Activated naive CD8-positive, alpha-beta T cell treated with anti-CD3 and anti-CD28 coated beads for 36 hours (primary cell): ENCODE measurements at regions not wholly inside any gene's neighbourhood (a gene's known extent, or its start where the extent isn't known, plus 50 kb on each side); places are given as distances from the start of the nearest gene placed in this dataset.
"Not testable (repeated sequence)": the region's sequence is repeated elsewhere in the genome, so short reads cannot be mapped to it uniquely, and the experiment has no call there.

Experiments used
- DNase-seq: peaks from one replicate; pipeline ENCODE4 v3.0.0; 2021
- H3K27ac Mint-ChIP-seq: one replicate; pipeline ENCODE4 v1.8.0; 2022; ENCODE audit warnings: mild to moderate bottlenecking, moderate library complexity, mixed read lengths
- H3K27me3 Mint-ChIP-seq: one replicate; pipeline ENCODE4 v1.8.0; 2022; ENCODE audit warnings: mild to moderate bottlenecking, mixed read lengths
- H3K36me3 Mint-ChIP-seq: one replicate; pipeline ENCODE4 v1.8.0; 2021; ENCODE audit warnings: mild to moderate bottlenecking, mixed read lengths
- H3K4me1 Mint-ChIP-seq: one replicate; pipeline ENCODE4 v1.8.0; 2021; ENCODE audit warnings: mixed read lengths
- H3K4me3 Mint-ChIP-seq: one replicate; pipeline ENCODE4 v1.8.0; 2022; ENCODE audit warnings: mild to moderate bottlenecking, moderate library complexity, mixed read lengths
- H3K9me3 Mint-ChIP-seq: one replicate; pipeline ENCODE4 v1.8.0; 2022; ENCODE audit warnings: mixed read lengths

DNA sequence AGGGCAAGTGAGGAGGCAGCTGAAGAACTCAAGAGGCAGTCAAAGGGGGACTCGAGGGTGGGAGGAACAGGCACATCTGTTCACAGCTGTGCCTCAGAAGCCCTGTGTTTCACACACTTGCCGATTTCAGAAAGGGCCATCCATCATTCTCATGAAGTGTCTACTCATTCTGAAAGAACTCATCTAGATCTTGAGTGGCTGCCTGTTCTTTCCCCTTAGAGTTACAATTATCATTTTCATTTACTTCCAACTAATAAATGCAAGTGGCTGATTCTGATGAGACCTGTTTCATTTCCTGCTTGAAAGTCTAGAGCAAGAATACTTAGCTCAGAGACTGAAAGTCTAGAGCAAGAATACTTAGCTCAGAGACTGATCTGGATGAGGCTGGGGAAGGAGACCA lies 1145.1 kb downstream of the UQCRFS1 start:
- no peaks in the 10 kb centered on the region for H3K4me1 Mint-ChIP-seq
- DNase-seq = no peak
- no peak overlapping the region for H3K4me3 Mint-ChIP-seq
- H3K36me3 Mint-ChIP-seq = no peaks in the 10 kb centered on the region
- H3K27me3 Mint-ChIP-seq = no peaks in the 10 kb centered on the region
- no peaks in the 10 kb centered on the region for H3K9me3 Mint-ChIP-seq
- no peak overlapping the region for H3K27ac Mint-ChIP-seq

GRCh38 chr19:28066988-28067387 lies 1146.0 kb downstream of the UQCRFS1 start:
- Mint-ChIP-seq H3K4me3 (no peak overlapping the region), H3K27ac (no peak overlapping the region), H3K9me3 (no peaks in the 10 kb centered on the region), H3K36me3 (no peaks in the 10 kb centered on the region), H3K27me3 (no peaks in the 10 kb centered on the region), H3K4me1 (no peaks in the 10 kb centered on the region)
- DNase-seq = no peak

GRCh38 chr19:28066161-28066560 lies 1146.8 kb downstream of the UQCRFS1 start:
- Mint-ChIP-seq H3K27ac (no peak overlapping the region), H3K36me3 (no peaks in the 10 kb centered on the region), H3K4me1 (no peaks in the 10 kb centered on the region), H3K4me3 (no peak overlapping the region), H3K9me3 (no peaks in the 10 kb centered on the region), H3K27me3 (no peaks in the 10 kb centered on the region)
- no peak for DNase-seq

GRCh38 chr19:28065026-28065425 lies 1147.9 kb downstream of the UQCRFS1 start:
- H3K4me1 Mint-ChIP-seq = no peaks in the 10 kb centered on the region
- no peaks in the 10 kb centered on the region for H3K27me3 Mint-ChIP-seq
- no peaks in the 10 kb centered on the region for H3K9me3 Mint-ChIP-seq
- H3K27ac Mint-ChIP-seq = no peak overlapping the region
- DNase-seq = no peak
- no peak overlapping the region for H3K4me3 Mint-ChIP-seq
- no peaks in the 10 kb centered on the region for H3K36me3 Mint-ChIP-seq

DNA sequence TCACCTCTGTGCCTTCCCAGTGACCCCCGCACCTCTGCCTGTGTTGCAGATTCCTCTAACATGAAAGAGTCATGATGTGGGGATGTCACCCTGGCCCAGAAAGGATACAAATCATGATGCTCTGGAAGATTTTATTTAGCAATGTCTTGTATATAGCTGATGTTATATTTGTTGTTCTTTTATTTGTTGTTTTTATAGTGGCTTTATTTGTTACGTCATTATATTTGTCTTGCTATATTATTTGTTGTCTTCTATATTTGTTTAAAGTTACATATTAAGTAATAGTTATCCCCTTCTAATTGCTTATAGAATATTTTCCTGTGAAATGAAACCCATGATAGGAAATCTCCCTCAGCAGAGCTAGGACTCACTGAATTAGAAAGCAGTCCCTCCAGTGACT lies 1149.2 kb downstream of the UQCRFS1 start:
- no peak overlapping the region for H3K27ac Mint-ChIP-seq
- H3K4me1 Mint-ChIP-seq = no peaks in the 10 kb centered on the region
- no peaks in the 10 kb centered on the region for H3K36me3 Mint-ChIP-seq

GRCh38 chr19:28061111-28061510 lies 1151.8 kb downstream of the UQCRFS1 start:
- no peaks in the 10 kb centered on the region for H3K27me3 Mint-ChIP-seq
- DNase-seq = no peak
- H3K27ac Mint-ChIP-seq = no peak overlapping the region
- H3K4me3 Mint-ChIP-seq = no peak overlapping the region
- H3K4me1 Mint-ChIP-seq = no peaks in the 10 kb centered on the region
- H3K36me3 Mint-ChIP-seq = no peaks in the 10 kb centered on the region
- peaks cover 5% of the 10 kb centered on the region for H3K9me3 Mint-ChIP-seq

More for the DNA sequence above, 1149.2 kb downstream of the UQCRFS1 start:
- no peaks in the 10 kb centered on the region for H3K27me3 Mint-ChIP-seq
- H3K4me3 Mint-ChIP-seq = no peak overlapping the region
- DNase-seq = no peak
- H3K9me3 Mint-ChIP-seq = no peaks in the 10 kb centered on the region

GRCh38 chr19:28057026-28057425 lies 1155.9 kb downstream of the UQCRFS1 start:
- peaks cover 13% of the 10 kb centered on the region for H3K9me3 Mint-ChIP-seq
- not testable (repeated sequence) for DNase-seq, H3K36me3 Mint-ChIP-seq, H3K27ac Mint-ChIP-seq, H3K4me3 Mint-ChIP-seq, H3K27me3 Mint-ChIP-seq, H3K4me1 Mint-ChIP-seq

DNA sequence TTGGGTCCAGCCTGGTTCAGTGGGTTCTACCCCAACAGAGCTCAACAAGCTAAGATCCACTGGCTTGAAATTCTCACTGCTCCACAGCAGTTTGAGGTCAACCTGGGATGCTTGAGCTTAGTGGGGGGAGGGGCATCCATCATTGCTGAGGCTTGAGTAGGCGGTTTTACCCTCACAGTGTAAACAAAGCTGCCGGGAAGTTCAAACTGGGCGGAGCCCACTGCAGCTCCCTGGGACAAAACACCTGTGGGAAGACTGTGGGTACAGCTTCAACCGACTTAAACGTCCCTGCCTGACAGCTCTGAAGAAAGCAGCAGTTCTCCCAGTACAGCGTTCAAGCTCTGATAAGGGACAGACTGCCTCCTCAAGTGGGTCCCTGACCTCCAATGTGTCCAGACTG lies 1161.9 kb downstream of the UQCRFS1 start:
- H3K27me3 Mint-ChIP-seq = no peaks in the 10 kb centered on the region
- H3K27ac Mint-ChIP-seq = no peak overlapping the region
- H3K4me3 Mint-ChIP-seq = no peak overlapping the region
- H3K4me1 Mint-ChIP-seq = no peaks in the 10 kb centered on the region
- no peak for DNase-seq
- H3K9me3 Mint-ChIP-seq = peaks cover 10% of the 10 kb centered on the region
- no peaks in the 10 kb centered on the region for H3K36me3 Mint-ChIP-seq

DNA sequence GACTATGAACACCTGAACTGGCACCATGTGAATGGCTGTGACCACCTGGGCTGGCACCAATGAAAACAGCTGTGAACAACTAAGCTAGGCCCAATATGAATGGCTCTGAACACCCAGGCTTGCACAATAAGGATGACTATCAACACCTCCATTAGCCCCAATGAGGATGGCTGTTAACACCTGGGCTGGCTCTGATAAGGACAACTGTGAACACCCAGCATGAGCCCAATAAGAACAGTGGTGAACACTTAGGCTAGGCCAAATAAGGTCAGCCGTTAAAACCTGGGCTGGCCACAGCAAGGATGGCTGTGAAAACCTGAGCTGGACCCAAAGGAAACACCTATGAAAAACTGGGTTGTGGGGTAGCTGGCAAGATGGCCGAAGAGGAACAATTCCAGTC lies 1163.1 kb downstream of the UQCRFS1 start:
- no peak for DNase-seq
- no peaks in the 10 kb centered on the region for H3K27me3 Mint-ChIP-seq
- no peak overlapping the region for H3K4me3 Mint-ChIP-seq
- peaks cover 10% of the 10 kb centered on the region for H3K9me3 Mint-ChIP-seq
- H3K4me1 Mint-ChIP-seq = no peaks in the 10 kb centered on the region
- H3K36me3 Mint-ChIP-seq = no peaks in the 10 kb centered on the region
- no peak overlapping the region for H3K27ac Mint-ChIP-seq

- H3K9me3 Mint-ChIP-seq = peaks cover under 1% of the 10 kb centered on the region
- H3K27me3 Mint-ChIP-seq = no peaks in the 10 kb centered on the region
- H3K4me3 Mint-ChIP-seq = no peak overlapping the region
- H3K4me1 Mint-ChIP-seq = no peaks in the 10 kb centered on the region
- no peak overlapping the region for H3K27ac Mint-ChIP-seq
- no peak for DNase-seq
- H3K36me3 Mint-ChIP-seq = no peaks in the 10 kb centered on the region
Measured at GRCh38 chr19:28046932-28047331, 1166.0 kb downstream of the UQCRFS1 start.

GRCh38 chr19:28045621-28046020 lies 1167.3 kb downstream of the UQCRFS1 start:
- Mint-ChIP-seq H3K4me3 (no peak overlapping the region), H3K36me3 (no peaks in the 10 kb centered on the region), H3K27ac (no peak overlapping the region), H3K9me3 (no peaks in the 10 kb centered on the region), H3K4me1 (no peaks in the 10 kb centered on the region), H3K27me3 (no peaks in the 10 kb centered on the region)
- DNase-seq = no peak

DNA sequence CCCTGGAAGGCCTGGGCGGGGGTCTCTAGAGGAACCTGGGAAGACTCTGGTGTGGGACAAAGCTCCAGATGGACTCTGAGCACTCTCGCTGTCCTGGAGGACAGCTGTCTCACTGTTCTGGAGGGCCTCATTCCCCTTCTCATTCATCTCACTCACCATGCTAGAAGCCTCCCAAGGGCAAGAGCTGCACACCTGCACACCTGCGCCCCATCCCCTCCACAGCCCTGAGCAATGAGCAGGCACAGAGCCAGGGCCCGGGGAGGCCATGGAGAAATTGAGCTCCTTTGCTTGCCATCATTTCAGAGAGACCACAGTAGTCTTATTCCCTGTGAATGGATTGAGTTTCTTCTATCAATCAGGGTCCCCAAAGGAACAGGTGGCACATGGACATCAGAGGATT lies 1168.5 kb downstream of the UQCRFS1 start:
- no peaks in the 10 kb centered on the region for H3K4me1 Mint-ChIP-seq
- H3K4me3 Mint-ChIP-seq = no peak overlapping the region
- no peaks in the 10 kb centered on the region for H3K27me3 Mint-ChIP-seq
- H3K36me3 Mint-ChIP-seq = no peaks in the 10 kb centered on the region
- no peak overlapping the region for H3K27ac Mint-ChIP-seq
- DNase-seq = no peak
- no peaks in the 10 kb centered on the region for H3K9me3 Mint-ChIP-seq

GRCh38 chr19:28042516-28042915 lies 1170.4 kb downstream of the UQCRFS1 start:
- H3K9me3 Mint-ChIP-seq = no peaks in the 10 kb centered on the region
- DNase-seq = no peak
- H3K4me3 Mint-ChIP-seq = no peak overlapping the region
- H3K4me1 Mint-ChIP-seq = no peaks in the 10 kb centered on the region
- H3K36me3 Mint-ChIP-seq = no peaks in the 10 kb centered on the region
- H3K27me3 Mint-ChIP-seq = no peaks in the 10 kb centered on the region
- no peak overlapping the region for H3K27ac Mint-ChIP-seq

GRCh38 chr19:28039677-28040381 lies 1173.1 kb downstream of the UQCRFS1 start:
- DNase-seq = no peak
- H3K4me3 Mint-ChIP-seq = no peak overlapping the region
- H3K9me3 Mint-ChIP-seq = no peaks in the 10 kb centered on the region
- no peak overlapping the region for H3K27ac Mint-ChIP-seq
- no peaks in the 10 kb centered on the region for H3K36me3 Mint-ChIP-seq
- H3K4me1 Mint-ChIP-seq = no peaks in the 10 kb centered on the region
- H3K27me3 Mint-ChIP-seq = no peaks in the 10 kb centered on the region

- DNase-seq = no peak
- no peak overlapping the region for H3K4me3 Mint-ChIP-seq
- H3K9me3 Mint-ChIP-seq = peaks cover 3% of the 10 kb centered on the region
- no peaks in the 10 kb centered on the region for H3K4me1 Mint-ChIP-seq
- no peaks in the 10 kb centered on the region for H3K36me3 Mint-ChIP-seq
- no peak overlapping the region for H3K27ac Mint-ChIP-seq
- H3K27me3 Mint-ChIP-seq = no peaks in the 10 kb centered on the region
Measured at GRCh38 chr19:28037186-28037585, 1175.8 kb downstream of the UQCRFS1 start.

DNA sequence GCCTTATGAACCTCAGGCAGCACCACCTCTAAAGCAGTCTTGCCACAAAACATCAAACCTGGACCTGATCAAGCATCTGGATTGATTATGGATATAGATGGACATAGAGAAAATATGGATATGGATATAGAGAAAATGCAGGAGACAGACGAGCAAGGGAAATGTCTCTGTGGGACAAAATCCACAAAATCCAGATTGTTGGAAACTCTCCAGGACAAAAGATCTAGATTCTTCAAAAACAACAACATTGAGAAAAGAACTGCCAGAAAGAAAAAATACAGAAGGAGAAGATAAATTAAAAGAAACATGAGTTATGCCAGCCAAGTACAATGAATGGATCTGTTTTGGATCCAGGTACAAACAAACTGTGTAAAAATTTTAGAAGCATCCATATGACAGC lies 1176.5 kb downstream of the UQCRFS1 start:
- Mint-ChIP-seq H3K36me3 (no peaks in the 10 kb centered on the region), H3K4me3 (no peak overlapping the region), H3K9me3 (peaks cover 6% of the 10 kb centered on the region), H3K27me3 (no peaks in the 10 kb centered on the region), H3K4me1 (no peaks in the 10 kb centered on the region), H3K27ac (no peak overlapping the region)
- DNase-seq = no peak
